DOHH2 (cell line): ENCODE measurements at regions not wholly inside any gene's neighbourhood (a gene's known extent, or its start where the extent isn't known, plus 50 kb on each side); places are given as distances from the start of the nearest gene placed in this dataset.

Source experiments
- CTCF ChIP-seq: fragments of 200-600 bp; sonication (generic); IDR thresholded peaks from one replicate; pipeline ENCODE4 v1.5.1; 2014; ENCODE audit warnings: antibody characterized with exemption, mild to moderate bottlenecking, low read depth, low read length; ENCODE audit not compliant: poor library complexity, severe bottlenecking
- EZH2phosphoT487 ChIP-seq: fragments of 200-600 bp; sonication (generic); IDR thresholded peaks from 2 replicates; pipeline ENCODE4 v1.6.1; 2017; ENCODE audit warnings: borderline replicate concordance, mild to moderate bottlenecking, antibody characterized with exemption, low read length, moderate library complexity, mixed read lengths

DNA sequence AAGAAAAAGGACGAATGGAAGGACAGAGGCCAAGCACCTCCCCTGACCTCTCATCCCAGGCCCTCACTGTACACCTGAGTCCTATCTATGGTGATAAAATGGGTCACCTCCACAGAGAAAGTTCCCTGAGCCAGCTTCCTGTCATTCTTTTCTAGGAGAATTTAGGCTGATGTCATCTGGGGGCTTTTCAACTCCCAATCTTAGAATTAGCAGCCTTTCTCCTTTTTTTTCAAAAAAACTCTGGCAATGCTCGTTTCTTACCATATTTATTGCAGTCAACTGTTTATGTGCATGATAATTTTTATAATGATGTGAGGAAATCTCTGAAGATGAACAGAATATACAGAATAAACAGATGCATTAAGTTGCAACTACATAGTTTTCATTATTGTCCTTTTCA is 177.6 kb downstream of the SNAPC1 start:
- TF ChIP-seq CTCF: no peak
- TF ChIP-seq EZH2phosphoT487: no peak
